OCI-LY3 (cell line): ENCODE measurements at regions not wholly inside any gene's neighbourhood (a gene's known extent, or its start where the extent isn't known, plus 50 kb on each side); places are given as distances from the start of the nearest gene placed in this dataset.

ENCODE experiments used
- H2AFZ ChIP-seq: fragments of 200-600, 300-600 bp; shearing (Covaris generic); 2 replicates; pipeline ENCODE4 v1.6.0; 2014; ENCODE audit warnings: antibody characterized with exemption, low read depth, low read length
- H3K27ac ChIP-seq: fragments of 200-600, 300-600 bp; sonication (generic); 2 replicates; pipeline ENCODE4 v1.5.1; 2014; ENCODE audit warnings: mild to moderate bottlenecking, low read length, moderate library complexity, mixed read lengths
- H3K27me3 ChIP-seq: fragments of 200-600, 300-600 bp; sonication (generic); 2 replicates; pipeline ENCODE4 v1.6.1; 2014; ENCODE audit warnings: low read depth, low read length, mixed read lengths
- H3K36me3 ChIP-seq: fragments of 200-600, 300-600 bp; sonication (generic); replicated peaks from 2 replicates; pipeline ENCODE3; 2014; ENCODE audit warnings: low read depth, low read length, mixed read lengths
- H3K4me1 ChIP-seq: fragments of 300-600, 200-600 bp; sonication (generic); 2 replicates; pipeline ENCODE4 v1.6.1; 2014; ENCODE audit warnings: low read length, mixed read lengths
- H3K4me2 ChIP-seq: fragments of 200-600, 300-600 bp; sonication (generic); 2 replicates; pipeline ENCODE4 v1.6.1; 2014; ENCODE audit warnings: low read length, mixed read lengths
- H3K4me3 ChIP-seq: fragments of 300-600, 200-600 bp; sonication (generic); 2 replicates; pipeline ENCODE4 v1.5.1; 2014; ENCODE audit warnings: antibody characterized with exemption, mild to moderate bottlenecking, low read length, moderate library complexity
- H3K79me2 ChIP-seq: fragments of 300-600, 200-600 bp; shearing (Covaris generic); 2 replicates; pipeline ENCODE4 v1.6.1; 2014; ENCODE audit warnings: mild to moderate bottlenecking, low read length, mixed read lengths
- H3K9ac ChIP-seq: fragments of 300-600, 200-600 bp; shearing (Covaris generic); 2 replicates; pipeline ENCODE4 v1.6.0; 2014; ENCODE audit warnings: mild to moderate bottlenecking, low read length, moderate library complexity
- H3K9me3 ChIP-seq: fragments of 200-600, 300-600 bp; shearing (Covaris generic); 2 replicates; pipeline ENCODE4 v1.6.1; 2014; ENCODE audit warnings: low read length, mixed read lengths; ENCODE audit not compliant: insufficient read depth
- H4K20me1 ChIP-seq: fragments of 200-600, 300-600 bp; sonication (generic); 2 replicates; pipeline ENCODE4 v1.6.1; 2016; ENCODE audit warnings: low read length, mixed read lengths; ENCODE audit not compliant: insufficient read depth
- CTCF ChIP-seq: fragments of 200-600, 300-600 bp; sonication (generic); IDR thresholded peaks from 2 replicates; pipeline ENCODE4 v1.5.1; 2014; ENCODE audit warnings: antibody characterized with exemption, low read length, low read depth
- EZH2phosphoT487 ChIP-seq: fragments of 200-600 bp; shearing (Covaris generic); IDR thresholded peaks from 2 replicates; pipeline ENCODE4 v1.6.1; 2018; ENCODE audit warnings: antibody characterized with exemption, mixed run types, low read depth

DNA sequence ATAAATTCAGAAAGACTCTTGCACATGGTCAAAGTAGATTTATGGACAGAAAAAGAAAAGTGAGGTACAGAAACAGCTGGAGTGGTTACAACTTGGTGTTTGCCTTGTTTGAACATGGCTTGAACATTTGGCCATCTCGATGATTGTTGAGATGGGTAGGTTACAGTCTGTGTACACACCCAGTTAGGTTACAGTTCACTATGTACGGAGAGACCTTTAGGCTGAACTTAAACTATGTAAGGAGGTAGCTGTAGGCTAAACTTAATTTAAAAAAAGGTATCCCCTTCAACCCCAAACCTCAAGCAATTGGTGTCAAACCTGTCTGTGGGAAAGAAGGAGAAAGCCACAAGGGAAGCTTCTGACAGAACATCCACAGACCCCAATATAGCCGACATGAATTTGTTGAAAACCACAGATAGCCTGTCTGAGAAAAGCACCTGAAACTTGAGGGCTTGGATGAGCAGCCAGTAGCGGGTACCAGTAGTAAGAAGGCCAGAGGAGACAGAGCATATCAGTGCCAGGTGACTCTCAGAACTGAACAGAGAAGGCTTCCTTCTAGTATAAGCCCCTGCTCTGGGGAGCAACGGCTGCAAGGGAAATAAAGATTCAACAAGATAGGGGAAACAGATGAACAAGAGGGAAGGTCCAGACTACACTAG lies 247.9 kb upstream of the GALNTL6 start:
- H3K9me3 ChIP-seq = no peaks in the 10 kb centered on the region
- TF ChIP-seq CTCF (no peak), EZH2phosphoT487 (no peak)
- no peaks in the 10 kb centered on the region for H3K79me2 ChIP-seq
- no peaks in the 10 kb centered on the region for H4K20me1 ChIP-seq
- no peak overlapping the region for H3K4me2 ChIP-seq
- H2AFZ ChIP-seq = peak overlapping the region; percentile 45; the same call in 1 of the 2 replicates
- H3K4me1 ChIP-seq = peaks cover 8% of the 10 kb centered on the region
- no peak overlapping the region for H3K27ac ChIP-seq
- no peak overlapping the region for H3K9ac ChIP-seq
- H3K27me3 ChIP-seq = no peaks in the 10 kb centered on the region
- H3K36me3 ChIP-seq = no peaks in the 10 kb centered on the region
- H3K4me3 ChIP-seq = no peak overlapping the region

GRCh38 chr4:171561419-171561818 lies 251.8 kb upstream of the GALNTL6 start:
- H3K9me3 ChIP-seq = no peaks in the 10 kb centered on the region
- no peaks in the 10 kb centered on the region for H4K20me1 ChIP-seq
- H3K79me2 ChIP-seq = no peaks in the 10 kb centered on the region
- H3K4me2 ChIP-seq = peak overlapping the region; percentile 6; the same call in 1 of the 2 replicates
- H3K9ac ChIP-seq = no peak overlapping the region
- H2AFZ ChIP-seq = no peak overlapping the region
- TF ChIP-seq CTCF (no peak), EZH2phosphoT487 (no peak)
- H3K27ac ChIP-seq = no peak overlapping the region
- H3K4me3 ChIP-seq = no peak overlapping the region
- H3K36me3 ChIP-seq = no peaks in the 10 kb centered on the region
- H3K4me1 ChIP-seq = peaks cover 12% of the 10 kb centered on the region
- no peaks in the 10 kb centered on the region for H3K27me3 ChIP-seq

DNA sequence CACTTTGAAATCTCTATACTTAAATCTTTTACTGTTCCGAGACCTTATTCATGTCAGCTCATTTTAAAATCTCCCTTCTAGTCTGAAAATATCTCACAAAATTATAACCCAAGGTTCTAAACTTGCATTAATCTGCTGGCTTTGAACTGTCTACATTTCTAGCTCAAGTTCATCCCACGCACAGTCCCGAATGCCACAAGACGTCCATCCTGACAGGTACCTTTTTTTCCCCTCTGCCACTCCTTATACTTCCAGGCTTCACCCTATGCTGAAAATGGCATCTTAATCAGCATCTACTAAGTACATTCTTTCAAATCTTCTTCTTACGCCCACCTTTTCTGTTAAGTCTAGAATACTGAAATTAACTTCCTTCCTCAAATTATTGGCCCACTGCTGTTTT lies 259.2 kb upstream of the GALNTL6 start:
- TF ChIP-seq CTCF (no peak), EZH2phosphoT487 (no peak)
- no peaks in the 10 kb centered on the region for H3K27me3 ChIP-seq
- H3K4me3 ChIP-seq = no peak overlapping the region
- peaks cover 1% of the 10 kb centered on the region; the same call in 1 of the 2 replicates for H3K4me1 ChIP-seq
- no peak overlapping the region for H3K27ac ChIP-seq
- no peak overlapping the region for H3K4me2 ChIP-seq
- H3K9me3 ChIP-seq = no peaks in the 10 kb centered on the region
- H2AFZ ChIP-seq = no peak overlapping the region
- H3K36me3 ChIP-seq = no peaks in the 10 kb centered on the region
- no peaks in the 10 kb centered on the region for H4K20me1 ChIP-seq
- no peaks in the 10 kb centered on the region for H3K79me2 ChIP-seq
- H3K9ac ChIP-seq = no peak overlapping the region

- H3K4me2 ChIP-seq = no peak overlapping the region
- H3K27me3 ChIP-seq = no peaks in the 10 kb centered on the region
- H3K4me3 ChIP-seq = no peak overlapping the region
- no peaks in the 10 kb centered on the region for H4K20me1 ChIP-seq
- H3K4me1 ChIP-seq = no peaks in the 10 kb centered on the region
- no peak overlapping the region for H3K9ac ChIP-seq
- no peak overlapping the region for H3K27ac ChIP-seq
- TF ChIP-seq EZH2phosphoT487 = no peak
- no peak for TF ChIP-seq CTCF
- no peaks in the 10 kb centered on the region for H3K36me3 ChIP-seq
- no peak overlapping the region for H2AFZ ChIP-seq
- no peaks in the 10 kb centered on the region for H3K9me3 ChIP-seq
- H3K79me2 ChIP-seq = no peaks in the 10 kb centered on the region
Measured at GRCh38 chr4:171542640-171543039, 270.6 kb upstream of the GALNTL6 start.
